ENCODE measurements at regions not wholly inside any gene's neighbourhood (a gene's known extent, or its start where the extent isn't known, plus 50 kb on each side); places are given as distances from the start of the nearest gene placed in this dataset.

DNA sequence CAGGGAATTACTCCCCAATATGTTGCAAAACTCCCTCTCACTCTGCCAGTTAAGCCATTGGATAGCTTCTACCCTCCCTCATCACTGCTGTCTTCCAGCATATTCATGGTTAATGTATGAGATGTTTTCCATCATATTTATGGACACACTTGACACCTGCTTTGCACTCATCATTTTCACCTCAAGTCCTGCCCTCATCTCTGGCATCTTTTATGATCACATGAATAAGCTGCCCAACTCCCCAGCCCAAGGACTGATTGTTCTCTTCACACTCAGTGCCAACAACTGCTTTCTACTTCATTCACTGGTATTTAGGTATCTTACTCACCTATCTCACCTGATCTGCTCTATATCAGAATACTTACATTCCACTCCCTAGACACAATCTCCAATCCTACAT, 131.1 kb upstream of the TTC29 start:
- no peak overlapping the region for H3K4me3 ChIP-seq (ENCODE audit: low read depth, low read length)
- H3K4me1 ChIP-seq (ENCODE audit: control insufficient read depth, insufficient read depth, low read length), result 0 out of 2 replicates have a peak, but pooled peaks cover 4% of the 10 kb centered on the region
- no peak overlapping the region for H3K9ac ChIP-seq (ENCODE audit: low read depth, low read length)
- H3K27ac ChIP-seq (ENCODE audit: low read depth, low read length), result no peak overlapping the region
- no peaks in the 10 kb centered on the region for H3K36me3 ChIP-seq (ENCODE audit: control insufficient read depth, insufficient read depth, low read length)
- H3K27me3 ChIP-seq (ENCODE audit: control insufficient read depth, insufficient read depth, low read length), result no peaks in the 10 kb centered on the region
- H3K9me3 ChIP-seq (ENCODE audit: control insufficient read depth, insufficient read depth, low read length), result peaks cover 7% of the 10 kb centered on the region; the same call in 1 of the 2 replicates

DNA sequence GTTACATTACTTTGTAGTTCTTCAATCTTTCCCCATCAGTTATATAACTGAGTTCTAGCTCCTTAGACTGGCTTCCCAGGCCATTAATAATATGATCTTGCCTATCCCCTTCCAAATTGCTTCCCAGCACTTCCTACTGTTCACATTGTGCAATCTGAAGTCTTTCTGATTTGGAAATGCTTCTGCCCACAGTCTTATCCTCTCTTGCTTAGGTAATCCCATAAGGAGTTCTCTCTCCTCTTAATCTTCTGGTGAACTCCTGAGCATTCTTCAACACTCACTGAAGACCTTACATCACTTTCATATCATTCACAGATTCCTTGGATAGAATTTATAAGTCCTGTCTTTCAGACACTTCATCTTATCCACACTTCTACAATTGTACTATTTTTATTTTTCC, 132.7 kb upstream of the TTC29 start:
- H3K27ac ChIP-seq (ENCODE audit: low read depth, low read length), result no peak overlapping the region
- no peak overlapping the region for H3K4me3 ChIP-seq (ENCODE audit: low read depth, low read length)
- H3K9ac ChIP-seq (ENCODE audit: low read depth, low read length), result no peak overlapping the region
- H3K27me3 ChIP-seq (ENCODE audit: control insufficient read depth, insufficient read depth, low read length), result no peaks in the 10 kb centered on the region
- 0 out of 2 replicates have a peak, but pooled peaks cover under 1% of the 10 kb centered on the region for H3K9me3 ChIP-seq (ENCODE audit: control insufficient read depth, insufficient read depth, low read length)
- 0 out of 2 replicates have a peak, but pooled peaks cover 4% of the 10 kb centered on the region for H3K4me1 ChIP-seq (ENCODE audit: control insufficient read depth, insufficient read depth, low read length)
- H3K36me3 ChIP-seq (ENCODE audit: control insufficient read depth, insufficient read depth, low read length), result no peaks in the 10 kb centered on the region

DNA sequence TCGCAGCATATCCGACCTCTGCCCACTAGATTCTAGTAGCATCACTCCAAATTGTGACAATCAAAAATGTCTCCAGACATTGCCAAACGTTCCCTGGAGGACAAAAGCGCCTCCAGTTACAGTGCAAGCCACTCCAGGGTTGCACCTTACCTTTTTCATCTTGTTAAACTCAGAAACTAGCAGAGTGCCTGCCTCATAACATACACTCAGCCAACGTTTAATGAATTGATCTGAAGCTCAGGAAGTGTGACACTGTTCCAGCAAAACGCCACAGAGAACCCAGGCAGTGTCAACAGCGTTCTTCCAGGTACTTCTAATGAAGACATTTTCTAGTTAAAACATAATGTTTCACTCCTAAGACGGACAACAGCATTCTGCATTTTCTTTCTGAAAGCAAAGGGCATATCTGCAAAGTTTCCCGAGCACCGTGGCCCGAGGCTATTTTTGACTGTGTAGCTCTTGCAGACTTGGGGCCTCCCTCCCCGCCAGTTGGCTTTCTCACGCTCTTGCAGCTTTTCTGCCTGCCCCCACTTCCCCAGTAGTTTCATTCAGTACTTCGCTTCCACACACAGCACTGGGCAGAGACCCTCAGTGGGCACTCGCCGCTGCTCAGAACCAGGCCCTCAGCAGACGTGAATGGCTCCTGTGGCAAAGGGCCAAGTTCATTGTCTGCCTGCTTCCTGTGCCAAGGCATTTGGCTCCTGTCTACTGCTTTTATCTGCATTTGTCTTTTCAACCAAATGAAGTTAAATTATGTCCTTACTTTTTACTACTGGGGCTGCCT, 133.4 kb upstream of the TTC29 start:
- no peaks in the 10 kb centered on the region for H3K36me3 ChIP-seq (ENCODE audit: control insufficient read depth, insufficient read depth, low read length)
- H3K27ac ChIP-seq (ENCODE audit: low read depth, low read length), result no peak overlapping the region

DNA sequence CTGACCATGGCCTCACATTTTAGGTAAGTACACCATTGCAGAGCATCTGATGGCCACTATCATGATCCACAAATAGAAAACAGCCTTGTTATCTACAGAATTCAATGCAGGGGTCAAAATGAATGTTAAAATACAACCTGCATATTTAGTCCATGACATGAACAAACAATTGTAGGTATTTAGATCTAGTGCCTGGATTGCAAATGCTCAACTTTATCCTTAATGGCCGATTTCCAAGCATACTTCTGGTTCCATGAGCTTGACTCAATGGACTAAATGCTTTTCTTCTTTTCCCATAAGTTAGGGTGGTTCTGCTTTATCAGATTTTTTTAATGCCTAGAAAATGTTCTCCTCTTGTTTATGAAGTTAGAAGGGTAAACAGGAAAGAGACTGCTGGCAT, 139.2 kb upstream of the TTC29 start:
- H3K27ac ChIP-seq (ENCODE audit: low read depth, low read length), result no peak overlapping the region
- H3K4me3 ChIP-seq (ENCODE audit: low read depth, low read length), result no peak overlapping the region
- H3K36me3 ChIP-seq (ENCODE audit: control insufficient read depth, insufficient read depth, low read length), result no peaks in the 10 kb centered on the region
- H3K27me3 ChIP-seq (ENCODE audit: control insufficient read depth, insufficient read depth, low read length), result no peaks in the 10 kb centered on the region
- no peaks in the 10 kb centered on the region for H3K9me3 ChIP-seq (ENCODE audit: control insufficient read depth, insufficient read depth, low read length)
- 0 out of 2 replicates have a peak, but pooled peaks cover 6% of the 10 kb centered on the region for H3K4me1 ChIP-seq (ENCODE audit: control insufficient read depth, insufficient read depth, low read length)
- no peak overlapping the region for H3K9ac ChIP-seq (ENCODE audit: low read depth, low read length)

More for the DNA sequence above, 133.4 kb upstream of the TTC29 start:
- no peaks in the 10 kb centered on the region for H3K27me3 ChIP-seq (ENCODE audit: control insufficient read depth, insufficient read depth, low read length)
- H3K4me1 ChIP-seq (ENCODE audit: control insufficient read depth, insufficient read depth, low read length), result 0 out of 2 replicates have a peak, but pooled peaks cover 4% of the 10 kb centered on the region
- H3K9ac ChIP-seq (ENCODE audit: low read depth, low read length), result no peak overlapping the region
- no peaks in the 10 kb centered on the region for H3K9me3 ChIP-seq (ENCODE audit: control insufficient read depth, insufficient read depth, low read length)
- H3K4me3 ChIP-seq (ENCODE audit: low read depth, low read length), result no peak overlapping the region

DNA sequence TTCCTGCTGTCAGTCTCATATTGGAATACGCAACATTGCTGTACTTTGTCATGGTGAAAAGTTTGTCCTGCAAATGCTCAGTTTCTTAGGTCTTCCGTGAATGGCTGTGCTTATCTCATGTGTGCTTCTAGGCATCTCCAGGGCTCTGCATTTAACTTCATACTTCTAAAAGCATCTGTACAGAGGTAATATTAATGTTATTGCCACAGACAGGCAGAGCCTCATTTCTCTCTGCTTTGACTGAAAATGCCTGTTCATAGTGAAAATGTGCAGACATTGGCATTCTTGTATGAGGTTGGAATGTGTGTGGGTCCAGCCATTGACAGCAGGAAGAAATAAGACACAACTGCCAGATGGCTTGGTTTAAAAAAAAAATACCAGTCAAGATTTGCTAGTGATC, 140.1 kb upstream of the TTC29 start:
- Histone ChIP-seq H3K4me1 (ENCODE audit: control insufficient read depth, insufficient read depth, low read length) (0 out of 2 replicates have a peak, but pooled peaks cover 6% of the 10 kb centered on the region), H3K36me3 (ENCODE audit: control insufficient read depth, insufficient read depth, low read length) (no peaks in the 10 kb centered on the region), H3K27me3 (ENCODE audit: control insufficient read depth, insufficient read depth, low read length) (no peaks in the 10 kb centered on the region), H3K9me3 (ENCODE audit: control insufficient read depth, insufficient read depth, low read length) (no peaks in the 10 kb centered on the region), H3K4me3 (ENCODE audit: low read depth, low read length) (no peak overlapping the region), H3K9ac (ENCODE audit: low read depth, low read length) (no peak overlapping the region), H3K27ac (ENCODE audit: low read depth, low read length) (no peak overlapping the region)

DNA sequence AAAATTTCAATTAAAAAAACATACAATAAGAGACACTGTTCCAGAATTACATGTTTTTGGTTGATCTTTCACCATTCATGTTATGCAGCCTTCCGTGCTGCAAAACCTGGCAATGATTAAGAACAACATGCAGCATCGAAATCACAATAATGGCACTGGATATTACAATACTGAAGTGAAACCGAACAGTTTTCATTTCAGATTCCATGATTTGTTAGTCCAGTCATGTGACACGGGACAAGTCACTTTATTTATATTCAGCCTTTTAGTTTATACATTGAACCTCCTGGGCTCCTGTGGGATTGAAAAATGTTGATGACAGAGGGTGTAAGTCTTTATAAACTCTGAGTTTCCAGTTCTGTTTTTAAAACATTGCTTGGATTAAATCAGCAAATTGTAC, 142.5 kb upstream of the TTC29 start:
- H3K9me3 ChIP-seq (ENCODE audit: control insufficient read depth, insufficient read depth, low read length), result no peaks in the 10 kb centered on the region
- H3K27ac ChIP-seq (ENCODE audit: low read depth, low read length), result no peak overlapping the region
- no peak overlapping the region for H3K9ac ChIP-seq (ENCODE audit: low read depth, low read length)
- 0 out of 2 replicates have a peak, but pooled peaks cover 6% of the 10 kb centered on the region for H3K4me1 ChIP-seq (ENCODE audit: control insufficient read depth, insufficient read depth, low read length)
- no peaks in the 10 kb centered on the region for H3K36me3 ChIP-seq (ENCODE audit: control insufficient read depth, insufficient read depth, low read length)
- no peaks in the 10 kb centered on the region for H3K27me3 ChIP-seq (ENCODE audit: control insufficient read depth, insufficient read depth, low read length)
- H3K4me3 ChIP-seq (ENCODE audit: low read depth, low read length), result no peak overlapping the region

DNA sequence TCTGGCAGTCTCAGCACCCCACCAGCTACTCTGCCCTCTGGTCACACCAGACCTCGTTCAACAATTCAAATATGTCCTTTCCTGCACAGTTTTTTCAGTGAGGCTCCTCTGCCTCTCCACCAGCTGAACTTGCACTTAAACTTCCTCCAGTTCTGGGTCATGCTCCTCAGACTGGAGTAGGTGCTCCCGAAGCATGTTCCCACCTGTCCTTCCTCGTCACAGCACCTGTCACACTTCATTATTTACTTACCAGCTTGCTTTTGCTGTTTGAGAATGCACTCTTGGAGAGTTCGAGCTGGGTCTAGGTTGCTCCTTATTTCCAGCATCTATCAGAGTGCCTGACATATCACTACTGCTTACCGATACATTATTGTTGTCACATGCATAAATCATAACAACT, 144.8 kb upstream of the TTC29 start:
- H3K4me3 ChIP-seq (ENCODE audit: low read depth, low read length), result no peak overlapping the region
- no peak overlapping the region for H3K27ac ChIP-seq (ENCODE audit: low read depth, low read length)
- no peaks in the 10 kb centered on the region for H3K9me3 ChIP-seq (ENCODE audit: control insufficient read depth, insufficient read depth, low read length)
- H3K4me1 ChIP-seq (ENCODE audit: control insufficient read depth, insufficient read depth, low read length), result 0 out of 2 replicates have a peak, but pooled peaks cover 6% of the 10 kb centered on the region
- H3K36me3 ChIP-seq (ENCODE audit: control insufficient read depth, insufficient read depth, low read length), result no peaks in the 10 kb centered on the region
- no peaks in the 10 kb centered on the region for H3K27me3 ChIP-seq (ENCODE audit: control insufficient read depth, insufficient read depth, low read length)
- H3K9ac ChIP-seq (ENCODE audit: low read depth, low read length), result no peak overlapping the region

DNA sequence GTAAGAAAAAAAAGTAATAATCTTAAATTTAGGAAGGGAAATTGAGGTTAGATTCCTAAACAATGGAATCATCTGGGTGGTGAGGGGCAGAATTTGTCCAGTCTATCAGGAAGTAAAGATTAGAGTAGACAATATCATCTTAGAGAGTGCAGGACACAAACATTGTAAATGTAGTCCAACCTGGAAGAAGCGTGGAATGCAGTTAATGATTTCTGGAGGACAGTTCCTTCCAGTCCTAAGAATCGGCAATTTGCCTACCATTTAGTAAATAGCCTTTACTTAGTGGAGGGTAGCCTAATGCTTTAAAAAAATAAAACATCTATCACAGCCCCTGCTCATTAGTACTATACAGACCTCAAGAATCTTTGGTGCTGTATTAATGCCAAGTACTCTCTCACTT, 147.5 kb upstream of the TTC29 start:
- Histone ChIP-seq H3K4me3 (ENCODE audit: low read depth, low read length) (no peak overlapping the region), H3K9ac (ENCODE audit: low read depth, low read length) (no peak overlapping the region), H3K4me1 (ENCODE audit: control insufficient read depth, insufficient read depth, low read length) (0 out of 2 replicates have a peak, but pooled peaks cover 8% of the 10 kb centered on the region), H3K27ac (ENCODE audit: low read depth, low read length) (no peak overlapping the region), H3K9me3 (ENCODE audit: control insufficient read depth, insufficient read depth, low read length) (no peaks in the 10 kb centered on the region), H3K27me3 (ENCODE audit: control insufficient read depth, insufficient read depth, low read length) (no peaks in the 10 kb centered on the region), H3K36me3 (ENCODE audit: control insufficient read depth, insufficient read depth, low read length) (no peaks in the 10 kb centered on the region)

DNA sequence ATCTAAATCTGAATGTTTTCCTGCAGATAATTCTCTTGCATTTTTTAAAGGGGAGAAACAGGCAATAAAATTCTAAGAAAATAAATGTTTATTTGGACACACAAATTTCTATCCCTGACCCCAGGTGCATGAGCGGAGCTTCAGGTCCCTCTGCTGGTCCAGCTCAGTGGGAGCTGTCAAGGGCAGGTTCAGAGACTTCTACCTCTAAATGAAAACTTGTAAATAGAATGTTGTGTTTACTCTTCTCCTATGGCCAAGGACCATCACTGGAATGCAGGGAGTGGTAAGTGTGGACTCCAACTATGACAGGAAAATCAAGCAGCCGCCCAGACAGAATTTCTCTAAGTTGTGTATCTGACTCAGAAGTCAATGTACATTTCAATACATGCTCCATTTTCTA, 148.6 kb upstream of the TTC29 start:
- H3K27me3 ChIP-seq (ENCODE audit: control insufficient read depth, insufficient read depth, low read length), result no peaks in the 10 kb centered on the region

DNA sequence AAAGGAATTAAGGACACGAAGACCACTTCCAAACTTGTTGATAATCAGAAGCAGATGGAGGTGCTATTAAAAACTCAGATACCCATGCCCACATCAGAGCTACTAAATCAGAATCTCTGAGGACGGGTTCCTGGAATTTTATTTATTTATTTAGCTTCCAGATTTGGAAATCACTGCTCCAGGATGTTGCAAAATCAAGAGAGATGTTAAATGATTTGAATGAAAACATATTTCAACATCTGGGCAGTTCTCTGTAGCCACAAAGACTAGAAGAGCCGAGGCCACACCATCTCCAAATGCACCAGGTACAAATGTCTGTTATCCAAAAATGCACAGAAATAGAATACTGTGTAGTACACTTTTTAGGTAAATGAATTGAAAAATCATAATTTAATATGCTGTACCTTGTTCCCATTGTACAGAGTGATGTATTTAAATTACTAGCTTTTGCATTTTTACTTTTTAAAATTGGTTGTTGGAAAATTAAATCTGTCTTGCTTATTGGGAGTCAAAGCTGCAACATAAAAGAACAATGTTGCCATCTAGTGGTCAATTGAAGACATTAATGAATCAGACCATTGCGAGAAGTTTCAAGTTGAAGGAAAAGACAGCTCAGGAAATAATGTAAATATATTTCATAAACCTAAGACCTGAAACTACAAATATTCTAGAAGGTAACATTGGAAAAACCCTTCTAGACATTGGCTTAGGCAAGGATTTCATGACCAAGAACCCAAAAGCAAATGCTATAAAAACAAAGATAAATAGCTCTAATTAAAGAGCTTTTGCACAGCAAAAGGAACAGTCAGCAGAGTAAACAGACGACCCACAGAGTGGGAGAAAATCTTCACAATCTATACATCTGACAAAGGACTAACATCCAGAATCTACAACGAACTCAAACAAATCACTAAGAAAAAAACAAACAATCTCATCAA, 151.3 kb upstream of the TTC29 start:
- Histone ChIP-seq H3K36me3 (ENCODE audit: control insufficient read depth, insufficient read depth, low read length) (no peaks in the 10 kb centered on the region), H3K4me3 (ENCODE audit: low read depth, low read length) (no peak overlapping the region), H3K9me3 (ENCODE audit: control insufficient read depth, insufficient read depth, low read length) (no peaks in the 10 kb centered on the region), H3K27ac (ENCODE audit: low read depth, low read length) (no peak overlapping the region), H3K9ac (ENCODE audit: low read depth, low read length) (no peak overlapping the region), H3K4me1 (ENCODE audit: control insufficient read depth, insufficient read depth, low read length) (0 out of 2 replicates have a peak, but pooled peaks cover 2% of the 10 kb centered on the region), H3K27me3 (ENCODE audit: control insufficient read depth, insufficient read depth, low read length) (no peaks in the 10 kb centered on the region)

More for the DNA sequence above, 148.6 kb upstream of the TTC29 start:
- Histone ChIP-seq H3K36me3 (ENCODE audit: control insufficient read depth, insufficient read depth, low read length) (no peaks in the 10 kb centered on the region), H3K9me3 (ENCODE audit: control insufficient read depth, insufficient read depth, low read length) (no peaks in the 10 kb centered on the region), H3K4me3 (ENCODE audit: low read depth, low read length) (no peak overlapping the region), H3K4me1 (ENCODE audit: control insufficient read depth, insufficient read depth, low read length) (0 out of 2 replicates have a peak, but pooled peaks cover 5% of the 10 kb centered on the region), H3K9ac (ENCODE audit: low read depth, low read length) (no peak overlapping the region), H3K27ac (ENCODE audit: low read depth, low read length) (no peak overlapping the region)
